ENCODE measurements at regions not wholly inside any gene's neighbourhood (a gene's known extent, or its start where the extent isn't known, plus 50 kb on each side); places are given as distances from the start of the nearest gene placed in this dataset.

- TF ChIP-seq EP300 (IDR thresholded peaks at IDR 0.05) (no peak), POLR2AphosphoS5 (IDR thresholded peaks at IDR 0.05) (no peak)
Measured at GRCh38 chr4:135575041-135575440, 1373.5 kb upstream of the PABPC4L start.

All from suprapubic skin (tissue), 4 donors.